H1 (cell line): ENCODE measurements at regions not wholly inside any gene's neighbourhood (a gene's known extent, or its start where the extent isn't known, plus 50 kb on each side); places are given as distances from the start of the nearest gene placed in this dataset.

ENCODE experiments used
- JUND ChIP-seq: IDR thresholded peaks from 2 replicates; pipeline ENCODE4 v1.6.1; 2011; ENCODE audit warnings: mild to moderate bottlenecking, improper control_type of control experiment, low read length
- NRF1 ChIP-seq: IDR thresholded peaks from 2 replicates; pipeline ENCODE4 v1.6.1; 2011; ENCODE audit warnings: mild to moderate bottlenecking, low read depth, low read length, improper control_type of control experiment
- PHF8 ChIP-seq: fragments of 200-600 bp; sonication (generic); conservative IDR thresholded peaks from 2 replicates; pipeline ENCODE4 v1.7.1; 2012; ENCODE audit warnings: low read depth, mild to moderate bottlenecking, inconsistent platforms, low read length, moderate library complexity
- SP4 ChIP-seq: IDR thresholded peaks from 2 replicates; pipeline ENCODE4 v1.6.1; 2012; ENCODE audit warnings: low read length, inconsistent platforms
- SRF ChIP-seq: IDR thresholded peaks from 2 replicates; pipeline ENCODE4 v1.6.1; 2011; ENCODE audit warnings: mild to moderate bottlenecking, low read depth, low read length, moderate library complexity
- YY1 ChIP-seq: IDR thresholded peaks from 2 replicates; pipeline ENCODE4 v1.6.1; 2011; ENCODE audit warnings: low read depth, mild to moderate bottlenecking, low read length

GRCh38 chr11:70705930-70706329 is 307.6 kb downstream of the CTTN start (continued):
- TF ChIP-seq YY1 (no peak), SRF (no peak), SP4 (no peak), JUND (no peak), PHF8 (no peak), NRF1 (no peak)
